ENCODE measurements at regions not wholly inside any gene's neighbourhood (a gene's known extent, or its start where the extent isn't known, plus 50 kb on each side); places are given as distances from the start of the nearest gene placed in this dataset.
"Not testable (repeated sequence)": the region's sequence is repeated elsewhere in the genome, so short reads cannot be mapped to it uniquely, and the experiment has no call there.

GRCh38 chr11:98495016-98495415 lies 525.7 kb upstream of the CNTN5 start:
- TF ChIP-seq, protein P1, sequence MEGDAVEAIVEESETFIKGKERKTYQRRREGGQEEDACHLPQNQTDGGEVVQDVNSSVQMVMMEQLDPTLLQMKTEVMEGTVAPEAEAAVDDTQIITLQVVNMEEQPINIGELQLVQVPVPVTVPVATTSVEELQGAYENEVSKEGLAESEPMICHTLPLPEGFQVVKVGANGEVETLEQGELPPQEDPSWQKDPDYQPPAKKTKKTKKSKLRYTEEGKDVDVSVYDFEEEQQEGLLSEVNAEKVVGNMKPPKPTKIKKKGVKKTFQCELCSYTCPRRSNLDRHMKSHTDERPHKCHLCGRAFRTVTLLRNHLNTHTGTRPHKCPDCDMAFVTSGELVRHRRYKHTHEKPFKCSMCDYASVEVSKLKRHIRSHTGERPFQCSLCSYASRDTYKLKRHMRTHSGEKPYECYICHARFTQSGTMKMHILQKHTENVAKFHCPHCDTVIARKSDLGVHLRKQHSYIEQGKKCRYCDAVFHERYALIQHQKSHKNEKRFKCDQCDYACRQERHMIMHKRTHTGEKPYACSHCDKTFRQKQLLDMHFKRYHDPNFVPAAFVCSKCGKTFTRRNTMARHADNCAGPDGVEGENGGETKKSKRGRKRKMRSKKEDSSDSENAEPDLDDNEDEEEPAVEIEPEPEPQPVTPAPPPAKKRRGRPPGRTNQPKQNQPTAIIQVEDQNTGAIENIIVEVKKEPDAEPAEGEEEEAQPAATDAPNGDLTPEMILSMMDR (IDR thresholded peaks at IDR 0.05; ENCODE audit: control insufficient read depth, extremely low read depth, insufficient read depth), result no peak
- DNase-seq (ENCODE audit: low read depth), result no peak
- H3K4me3 ChIP-seq (ENCODE audit: low read depth, low read length), result no peak overlapping the region

DNA sequence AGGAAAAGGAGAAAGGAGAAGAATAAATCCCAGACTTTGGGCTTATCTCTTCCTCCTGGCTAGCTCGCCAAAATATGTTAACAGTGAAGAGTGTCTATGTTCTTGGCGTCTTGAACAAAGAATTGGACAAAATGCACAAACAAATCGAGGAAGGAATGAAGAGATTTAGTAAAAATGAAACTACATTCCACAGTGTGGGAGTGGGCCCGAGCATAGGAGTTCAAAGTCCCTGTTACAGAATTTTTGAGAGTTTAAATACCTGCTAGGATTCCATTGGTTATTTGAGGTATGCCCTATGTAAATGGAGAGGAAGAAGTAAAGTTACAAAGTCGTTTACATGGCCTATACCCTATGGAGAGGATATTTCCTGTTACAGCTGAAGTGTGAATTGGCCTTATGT lies 525.1 kb upstream of the CNTN5 start:
- no peak for DNase-seq (ENCODE audit: low read depth)
- H3K4me3 ChIP-seq (ENCODE audit: low read depth, low read length), result no peak overlapping the region
- TF ChIP-seq, protein P1 (IDR thresholded peaks at IDR 0.05; ENCODE audit: control insufficient read depth, extremely low read depth, insufficient read depth), result no peak

DNA sequence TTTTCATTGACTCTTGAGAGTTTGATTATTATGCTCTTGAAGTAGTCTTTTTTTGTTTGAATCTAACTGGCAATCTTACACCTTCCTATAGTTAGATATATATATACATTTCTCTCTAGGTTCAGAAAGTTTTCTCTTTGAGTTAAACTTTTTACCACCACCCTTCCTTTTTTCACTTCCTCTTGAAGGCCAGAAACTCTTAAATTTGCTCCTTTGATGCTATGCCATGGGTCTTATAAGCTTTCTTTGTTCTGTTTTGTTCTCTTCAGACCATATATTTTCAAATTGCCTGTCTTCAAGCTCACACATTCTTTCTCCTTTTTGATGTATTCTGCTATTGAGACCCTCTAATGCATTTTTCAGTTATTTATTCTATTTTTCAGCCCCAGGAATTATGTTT lies 513.5 kb upstream of the CNTN5 start:
- TF ChIP-seq, protein P1 (IDR thresholded peaks at IDR 0.05; ENCODE audit: control insufficient read depth, extremely low read depth, insufficient read depth), result no peak
- DNase-seq (ENCODE audit: low read depth), result no peak
- H3K4me3 ChIP-seq (ENCODE audit: low read depth, low read length), result no peak overlapping the region

DNA sequence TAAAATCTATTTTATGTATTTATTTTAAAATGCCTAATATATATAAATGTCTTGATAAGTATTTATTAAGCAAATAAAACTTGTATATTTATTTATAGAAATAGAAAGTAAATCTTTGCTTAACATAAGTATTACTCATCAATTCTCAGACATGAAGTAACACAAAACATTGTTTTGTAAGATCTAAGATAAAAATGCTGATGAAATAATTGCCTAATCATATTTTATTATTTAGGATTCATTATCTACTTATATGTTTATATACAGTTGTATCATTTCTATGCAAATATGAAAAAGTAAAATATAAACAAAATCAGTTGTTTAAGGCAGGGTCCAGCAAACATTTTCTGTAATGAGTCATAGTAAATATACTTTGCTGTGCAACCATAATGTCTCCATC lies 507.8 kb upstream of the CNTN5 start:
- no peak overlapping the region for H3K4me3 ChIP-seq (ENCODE audit: low read depth, low read length)
- peak; percentile 56 for DNase-seq (ENCODE audit: low read depth)
- TF ChIP-seq, protein P1 (IDR thresholded peaks at IDR 0.05; ENCODE audit: control insufficient read depth, extremely low read depth, insufficient read depth), result no peak

- no peak overlapping the region for H3K4me3 ChIP-seq (ENCODE audit: low read depth, low read length)
- no peak for DNase-seq (ENCODE audit: low read depth)
- TF ChIP-seq, protein P1 (IDR thresholded peaks at IDR 0.05; ENCODE audit: control insufficient read depth, extremely low read depth, insufficient read depth), result no peak
These were observed 489.2 kb upstream of the CNTN5 start for GRCh38 chr11:98531576-98531975.

DNA sequence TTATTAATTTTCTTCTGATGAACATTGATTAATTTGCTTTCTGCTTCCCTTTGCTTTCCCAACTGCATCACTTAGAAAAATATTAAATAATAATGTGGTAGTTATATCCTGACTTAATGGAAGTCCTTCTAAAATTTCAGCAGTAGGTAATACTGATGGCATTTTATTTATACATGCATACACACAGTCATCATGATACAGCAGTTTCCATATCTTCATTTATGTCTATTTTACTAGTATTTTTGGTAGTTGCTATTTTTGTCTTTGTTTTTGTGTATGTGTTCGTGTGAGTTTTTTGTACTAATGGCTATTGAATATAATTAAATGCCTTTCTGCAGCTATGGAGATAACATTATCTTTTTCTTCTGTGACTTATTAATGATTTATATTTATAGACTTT lies 484.7 kb upstream of the CNTN5 start:
- no peak overlapping the region for H3K4me3 ChIP-seq (ENCODE audit: low read depth, low read length)
- TF ChIP-seq, protein P1 (IDR thresholded peaks at IDR 0.05; ENCODE audit: control insufficient read depth, extremely low read depth, insufficient read depth), result no peak
- no peak for DNase-seq (ENCODE audit: low read depth)

DNA sequence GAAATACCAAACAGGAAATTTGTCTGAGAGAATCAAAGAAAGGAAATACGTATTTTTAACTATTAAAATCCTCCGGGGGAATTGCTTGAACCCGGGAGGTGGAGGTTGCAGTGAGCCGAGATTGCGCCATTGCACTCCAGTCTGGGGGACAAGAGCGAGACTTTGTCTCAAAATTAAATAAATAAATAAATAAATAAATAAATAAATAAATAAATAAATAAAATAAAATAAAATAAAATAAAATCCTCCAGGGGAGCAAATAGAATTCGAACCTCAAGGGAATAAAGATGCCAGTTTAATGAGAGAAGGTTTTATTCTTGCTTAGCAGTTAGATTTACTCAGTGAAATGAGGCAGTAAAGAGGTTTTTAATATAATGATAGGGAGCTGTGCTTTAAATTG lies 482.4 kb upstream of the CNTN5 start:
- DNase-seq (ENCODE audit: low read depth); H3K4me3 ChIP-seq (ENCODE audit: low read depth, low read length): not testable (repeated sequence)
